HAP-1 (cell line): ENCODE measurements at regions not wholly inside any gene's neighbourhood (a gene's known extent, or its start where the extent isn't known, plus 50 kb on each side); places are given as distances from the start of the nearest gene placed in this dataset.

Experiments
- DNase-seq, 2 experiments: peaks; one replicate each; pipeline ENCODE4 v3.0.0-alpha.2; 2016 to 2020; ENCODE audit warnings: low spot score in 2 of 2
- H3K27me3 ChIP-seq: fragments of 250-450 bp; sonication (Bioruptor Pico); 2 replicates; pipeline ENCODE4 v1.5.1; 2020; ENCODE audit warnings: low read depth, mild to moderate bottlenecking, moderate library complexity
- H3K36me3 ChIP-seq: fragments of 250-450 bp; sonication (Bioruptor Pico); replicated peaks from 2 replicates; pipeline ENCODE4 v1.5.1; 2020; ENCODE audit warnings: mild to moderate bottlenecking
- H3K4me1 ChIP-seq: fragments of 250-450 bp; sonication (Bioruptor Pico); 2 replicates; pipeline ENCODE4 v1.5.1; 2020; ENCODE audit warnings: mild to moderate bottlenecking
- H3K4me3 ChIP-seq: fragments of 250-450 bp; sonication (Bioruptor Pico); 2 replicates; pipeline ENCODE4 v1.5.1; 2020; ENCODE audit warnings: mild to moderate bottlenecking, moderate library complexity
- H3K9me3 ChIP-seq: fragments of 250-450 bp; sonication (Bioruptor Pico); 2 replicates; pipeline ENCODE4 v1.5.1; 2020; ENCODE audit warnings: mild to moderate bottlenecking, moderate library complexity
- in situ Hi-C: fragments of 300-500 bp; cut with MboI; formaldehyde crosslinking; loops from 3 replicates; pipeline ENCODE4 v1.14.3; 2020; ENCODE audit warnings: low sequenced_read_pairs, inconsistent platforms, mixed read lengths

- H3K27me3 ChIP-seq = no peaks in the 10 kb centered on the region
- no peaks in the 10 kb centered on the region for H3K4me1 ChIP-seq
- in situ Hi-C loops = no loop called here
- H3K36me3 ChIP-seq = no peaks in the 10 kb centered on the region
- DNase-seq = no peak
- no peaks in the 10 kb centered on the region for H3K9me3 ChIP-seq
- H3K4me3 ChIP-seq = no peak overlapping the region
These were observed 1462.4 kb downstream of the EFNB2 start for GRCh38 chr13:105073041-105073440.

DNA sequence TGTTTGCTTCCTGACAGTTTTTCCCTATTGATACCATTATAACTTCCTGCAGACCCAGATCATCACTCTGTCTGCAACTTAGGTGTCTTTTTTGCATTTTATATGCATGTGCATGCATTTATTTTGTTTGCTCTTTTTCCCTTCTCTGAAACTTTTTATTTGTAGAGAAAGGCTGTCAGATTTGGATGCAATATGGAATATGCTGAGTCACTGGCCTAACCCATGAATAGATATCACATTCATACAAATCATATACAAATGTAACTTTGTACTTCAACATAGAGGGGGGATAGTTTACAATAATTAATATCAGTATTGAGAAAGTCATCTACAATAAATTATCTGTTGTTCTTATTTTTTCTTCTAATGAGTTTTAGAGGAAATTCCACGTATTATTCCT lies 1465.0 kb downstream of the EFNB2 start:
- no peak overlapping the region for H3K4me3 ChIP-seq
- in situ Hi-C loops = no loop called here

DNA sequence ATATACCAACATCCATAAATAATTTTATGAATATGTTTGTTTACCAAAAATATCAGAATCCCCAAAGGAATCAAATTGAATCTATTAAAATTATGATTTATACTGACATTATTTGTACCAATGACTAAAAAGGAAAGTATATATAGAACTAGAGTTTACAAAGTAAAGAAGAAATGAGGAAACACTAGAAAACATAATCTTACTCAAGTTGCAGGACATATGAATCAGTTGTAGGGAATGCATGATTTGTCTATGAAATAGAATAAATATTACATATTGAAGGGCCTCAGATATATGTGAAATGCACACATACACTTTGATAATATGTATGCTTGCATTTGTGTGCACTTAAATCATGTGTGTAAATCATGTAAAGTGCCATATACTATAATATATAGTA lies 1466.4 kb downstream of the EFNB2 start:
- H3K36me3 ChIP-seq = no peaks in the 10 kb centered on the region
- in situ Hi-C loops = no loop called here
- DNase-seq = no peak
- no peaks in the 10 kb centered on the region for H3K27me3 ChIP-seq
- H3K9me3 ChIP-seq = no peaks in the 10 kb centered on the region
- H3K4me3 ChIP-seq = no peak overlapping the region
- no peaks in the 10 kb centered on the region for H3K4me1 ChIP-seq

More for the DNA sequence above, 1465.0 kb downstream of the EFNB2 start:
- no peak for DNase-seq
- Histone ChIP-seq H3K27me3 (no peaks in the 10 kb centered on the region), H3K36me3 (no peaks in the 10 kb centered on the region), H3K9me3 (no peaks in the 10 kb centered on the region), H3K4me1 (no peaks in the 10 kb centered on the region)

DNA sequence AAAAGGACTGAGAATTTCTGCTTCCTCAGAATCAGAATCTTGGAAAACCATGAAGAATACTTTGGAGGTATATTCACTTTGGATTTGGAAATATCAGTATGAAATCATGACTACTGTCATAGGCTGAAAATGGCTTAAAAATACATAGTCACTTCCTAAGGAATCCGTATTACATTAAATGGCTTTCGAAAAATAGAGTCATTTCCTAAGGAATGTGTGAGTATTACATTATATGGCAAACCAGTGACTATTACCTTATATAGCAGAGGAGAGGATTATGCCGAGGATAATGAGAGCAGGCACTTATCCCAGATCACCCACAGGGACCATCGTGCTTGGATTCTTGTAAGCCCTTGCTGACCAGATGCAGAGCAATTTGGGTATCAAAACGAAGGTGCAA lies 1471.8 kb downstream of the EFNB2 start:
- H3K36me3 ChIP-seq = no peaks in the 10 kb centered on the region
- H3K9me3 ChIP-seq = no peaks in the 10 kb centered on the region
- H3K4me1 ChIP-seq = no peaks in the 10 kb centered on the region
- H3K4me3 ChIP-seq = no peak overlapping the region
- in situ Hi-C loops = no loop called here
- DNase-seq = no peak
- H3K27me3 ChIP-seq = no peaks in the 10 kb centered on the region

- H3K4me1 ChIP-seq = no peaks in the 10 kb centered on the region
- H3K4me3 ChIP-seq = no peak overlapping the region
- H3K36me3 ChIP-seq = no peaks in the 10 kb centered on the region
- in situ Hi-C loops = no loop called here
- no peaks in the 10 kb centered on the region for H3K9me3 ChIP-seq
- no peaks in the 10 kb centered on the region for H3K27me3 ChIP-seq
- DNase-seq = no peak
These were observed 1475.7 kb downstream of the EFNB2 start for GRCh38 chr13:105059786-105060185.

- no peak for DNase-seq
- in situ Hi-C loops = no loop called here
These were observed 1476.9 kb downstream of the EFNB2 start for GRCh38 chr13:105058517-105058916.

DNA sequence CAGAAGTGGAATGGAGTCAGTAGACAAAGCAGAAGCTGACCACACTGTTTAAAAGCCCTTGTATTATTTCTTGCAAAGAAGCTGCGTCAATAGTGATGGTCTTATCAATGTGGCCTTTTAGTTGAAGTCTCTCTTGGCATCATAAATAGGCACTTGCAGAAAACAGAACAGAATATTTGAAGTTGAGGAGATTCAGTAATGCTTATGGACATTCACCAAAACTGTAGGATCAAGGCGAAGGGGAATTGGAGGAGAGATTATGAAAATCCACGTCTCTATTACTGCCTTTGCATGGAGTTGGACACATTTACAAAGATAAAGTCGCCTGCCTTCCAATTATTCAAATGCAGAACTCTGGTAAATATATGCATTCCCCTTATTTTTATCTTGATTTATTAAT lies 1482.8 kb downstream of the EFNB2 start:
- Histone ChIP-seq H3K9me3 (no peaks in the 10 kb centered on the region), H3K36me3 (no peaks in the 10 kb centered on the region), H3K4me3 (no peak overlapping the region), H3K4me1 (no peaks in the 10 kb centered on the region), H3K27me3 (no peaks in the 10 kb centered on the region)
- in situ Hi-C loops = no loop called here
- DNase-seq = no peak

More at GRCh38 chr13:105058517-105058916, 1476.9 kb downstream of the EFNB2 start:
- no peaks in the 10 kb centered on the region for H3K27me3 ChIP-seq
- no peak overlapping the region for H3K4me3 ChIP-seq
- H3K36me3 ChIP-seq = no peaks in the 10 kb centered on the region
- no peaks in the 10 kb centered on the region for H3K4me1 ChIP-seq
- no peaks in the 10 kb centered on the region for H3K9me3 ChIP-seq

GRCh38 chr13:105050686-105051085 lies 1484.8 kb downstream of the EFNB2 start:
- in situ Hi-C loops = no loop called here
- no peaks in the 10 kb centered on the region for H3K4me1 ChIP-seq
- no peak for DNase-seq
- H3K27me3 ChIP-seq = no peaks in the 10 kb centered on the region
- H3K4me3 ChIP-seq = no peak overlapping the region
- H3K9me3 ChIP-seq = no peaks in the 10 kb centered on the region
- no peaks in the 10 kb centered on the region for H3K36me3 ChIP-seq

GRCh38 chr13:105048677-105049076 lies 1486.8 kb downstream of the EFNB2 start:
- in situ Hi-C loops = no loop called here

GRCh38 chr13:105047676-105048295 lies 1487.7 kb downstream of the EFNB2 start:
- no peak for DNase-seq
- Histone ChIP-seq H3K36me3 (no peaks in the 10 kb centered on the region), H3K4me1 (no peaks in the 10 kb centered on the region), H3K9me3 (no peaks in the 10 kb centered on the region), H3K27me3 (no peaks in the 10 kb centered on the region), H3K4me3 (no peak overlapping the region)
- in situ Hi-C loops = no loop called here

More at GRCh38 chr13:105048677-105049076, 1486.8 kb downstream of the EFNB2 start:
- no peaks in the 10 kb centered on the region for H3K27me3 ChIP-seq
- H3K36me3 ChIP-seq = no peaks in the 10 kb centered on the region
- H3K9me3 ChIP-seq = no peaks in the 10 kb centered on the region
- no peak for DNase-seq
- H3K4me3 ChIP-seq = no peak overlapping the region
- no peaks in the 10 kb centered on the region for H3K4me1 ChIP-seq

GRCh38 chr13:105037110-105037509 lies 1498.4 kb downstream of the EFNB2 start:
- Histone ChIP-seq H3K4me1 (no peaks in the 10 kb centered on the region), H3K9me3 (no peaks in the 10 kb centered on the region), H3K27me3 (no peaks in the 10 kb centered on the region), H3K4me3 (no peak overlapping the region), H3K36me3 (no peaks in the 10 kb centered on the region)
- DNase-seq = no peak
- in situ Hi-C loops = no loop called here

DNA sequence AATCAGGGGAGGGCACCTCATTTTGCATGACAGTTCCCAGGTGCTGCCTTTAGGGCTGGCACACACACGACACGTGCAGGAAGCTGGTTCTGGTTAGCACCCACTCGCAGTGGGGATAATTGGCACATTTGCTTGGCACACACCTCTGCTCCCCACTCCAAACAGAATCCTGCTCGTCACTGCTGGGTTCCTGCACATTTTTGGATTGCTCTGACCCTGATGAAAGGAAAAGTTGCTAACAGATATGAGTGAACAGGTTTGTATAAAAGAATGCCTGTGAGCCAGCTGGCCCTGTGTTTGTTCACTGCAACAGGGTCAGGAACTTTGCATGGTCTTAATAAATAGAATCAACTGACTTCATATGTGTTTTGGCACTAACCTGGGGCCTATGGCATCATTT lies 1500.4 kb downstream of the EFNB2 start:
- in situ Hi-C loops = no loop called here
- H3K9me3 ChIP-seq = no peaks in the 10 kb centered on the region
- no peaks in the 10 kb centered on the region for H3K27me3 ChIP-seq
- no peak for DNase-seq
- H3K4me3 ChIP-seq = no peak overlapping the region
- no peaks in the 10 kb centered on the region for H3K36me3 ChIP-seq
- H3K4me1 ChIP-seq = no peaks in the 10 kb centered on the region

- H3K9me3 ChIP-seq = no peaks in the 10 kb centered on the region
- no peaks in the 10 kb centered on the region for H3K4me1 ChIP-seq
- no peaks in the 10 kb centered on the region for H3K27me3 ChIP-seq
- H3K4me3 ChIP-seq = no peak overlapping the region
- DNase-seq = no peak
- in situ Hi-C loops = no loop called here
- H3K36me3 ChIP-seq = no peaks in the 10 kb centered on the region
These were observed 1501.5 kb downstream of the EFNB2 start for GRCh38 chr13:105033999-105034398.

DNA sequence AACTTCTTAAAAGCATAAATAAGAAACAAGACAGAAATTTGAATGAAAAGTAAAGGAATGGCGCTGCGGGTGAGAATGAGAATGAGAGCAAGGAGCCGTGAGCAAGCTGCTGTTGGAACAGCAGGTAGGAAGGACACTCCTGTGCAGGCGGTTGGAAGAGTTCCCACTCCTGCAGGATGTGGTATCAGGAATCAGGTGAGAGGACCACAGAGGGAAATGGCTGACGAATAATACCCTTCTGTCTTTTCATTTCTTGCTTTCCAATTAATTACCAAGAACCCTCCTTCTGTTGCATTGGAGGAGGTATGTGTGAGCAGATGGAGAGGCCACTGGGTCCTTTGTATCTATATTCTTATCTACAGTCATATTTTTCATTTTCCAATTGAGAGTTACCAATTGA lies 1504.2 kb downstream of the EFNB2 start:
- no peaks in the 10 kb centered on the region for H3K4me1 ChIP-seq
- no peak for DNase-seq
- H3K9me3 ChIP-seq = no peaks in the 10 kb centered on the region
- no peak overlapping the region for H3K4me3 ChIP-seq
- no peaks in the 10 kb centered on the region for H3K36me3 ChIP-seq
- H3K27me3 ChIP-seq = no peaks in the 10 kb centered on the region
- in situ Hi-C loops = no loop called here

DNA sequence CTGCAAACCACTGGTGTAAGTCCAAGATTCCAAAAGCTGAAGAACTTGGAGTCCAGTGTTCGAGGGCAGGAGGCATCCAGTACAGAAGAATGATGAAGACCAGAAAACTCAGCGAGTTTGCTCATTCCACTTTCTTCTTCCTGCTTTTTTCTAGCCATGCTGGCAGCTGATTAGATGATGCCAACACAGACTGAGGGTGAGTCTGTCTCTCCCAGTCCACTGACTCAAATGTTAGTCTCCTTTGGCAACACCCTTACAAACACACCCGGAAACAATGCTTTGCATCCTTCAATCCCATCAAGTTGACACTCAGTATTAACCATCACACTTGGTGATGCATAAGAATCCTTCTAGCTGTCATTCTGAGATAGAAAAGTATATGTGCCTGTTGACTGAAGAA lies 1504.6 kb downstream of the EFNB2 start:
- DNase-seq = no peak
- no peaks in the 10 kb centered on the region for H3K36me3 ChIP-seq
- in situ Hi-C loops = no loop called here
- H3K4me3 ChIP-seq = no peak overlapping the region
- H3K4me1 ChIP-seq = no peaks in the 10 kb centered on the region
- no peaks in the 10 kb centered on the region for H3K9me3 ChIP-seq
- no peaks in the 10 kb centered on the region for H3K27me3 ChIP-seq
